Bone marrow (tissue), 2 donors: ENCODE measurements at regions not wholly inside any gene's neighbourhood (a gene's known extent, or its start where the extent isn't known, plus 50 kb on each side); places are given as distances from the start of the nearest gene placed in this dataset.

ENCODE experiments used
- DNase-seq, 2 donors: peaks; one replicate each; lab custom pipeline; 2025; lab: John Stamatoyannopoulos, UW

DNA sequence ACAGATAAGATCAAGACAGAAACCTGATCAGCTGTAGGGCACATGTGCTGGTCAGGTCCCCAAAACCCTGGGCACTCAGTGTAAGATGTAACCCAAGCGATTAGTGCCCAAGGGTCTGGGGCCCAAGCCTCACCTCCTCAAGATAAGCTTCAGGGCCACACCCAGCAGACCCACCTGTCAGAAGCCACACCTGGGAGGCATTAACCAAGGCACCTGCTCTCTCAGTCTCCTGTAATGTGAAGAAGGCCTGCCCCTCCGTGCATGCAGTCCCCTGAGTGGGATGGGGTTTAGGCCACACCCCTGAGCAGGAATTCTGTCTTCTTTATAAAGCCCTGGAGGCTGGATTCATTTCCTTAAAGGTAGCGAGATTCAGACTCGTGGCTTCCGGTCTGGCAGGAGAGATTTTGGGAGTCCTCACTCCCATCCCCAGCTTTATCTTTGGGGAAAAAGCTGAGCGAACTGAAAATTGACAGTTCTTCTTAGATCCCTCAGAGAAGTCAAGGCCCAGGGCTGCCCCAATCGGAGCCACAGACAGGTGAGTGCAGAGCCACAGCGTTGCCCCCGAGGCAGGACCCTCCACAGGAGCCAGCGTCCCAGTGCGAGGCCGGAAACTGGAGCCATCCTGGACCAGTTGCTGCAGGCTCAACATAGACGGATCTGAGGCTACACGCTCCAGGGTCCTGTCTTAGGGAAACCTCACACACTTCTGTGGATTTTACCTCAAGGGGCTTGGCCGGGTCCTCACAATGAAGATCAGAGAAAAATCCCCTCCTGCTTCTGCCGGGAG lies 357.6 kb upstream of the IRX4 start:
- DNase-seq = no peak

DNA sequence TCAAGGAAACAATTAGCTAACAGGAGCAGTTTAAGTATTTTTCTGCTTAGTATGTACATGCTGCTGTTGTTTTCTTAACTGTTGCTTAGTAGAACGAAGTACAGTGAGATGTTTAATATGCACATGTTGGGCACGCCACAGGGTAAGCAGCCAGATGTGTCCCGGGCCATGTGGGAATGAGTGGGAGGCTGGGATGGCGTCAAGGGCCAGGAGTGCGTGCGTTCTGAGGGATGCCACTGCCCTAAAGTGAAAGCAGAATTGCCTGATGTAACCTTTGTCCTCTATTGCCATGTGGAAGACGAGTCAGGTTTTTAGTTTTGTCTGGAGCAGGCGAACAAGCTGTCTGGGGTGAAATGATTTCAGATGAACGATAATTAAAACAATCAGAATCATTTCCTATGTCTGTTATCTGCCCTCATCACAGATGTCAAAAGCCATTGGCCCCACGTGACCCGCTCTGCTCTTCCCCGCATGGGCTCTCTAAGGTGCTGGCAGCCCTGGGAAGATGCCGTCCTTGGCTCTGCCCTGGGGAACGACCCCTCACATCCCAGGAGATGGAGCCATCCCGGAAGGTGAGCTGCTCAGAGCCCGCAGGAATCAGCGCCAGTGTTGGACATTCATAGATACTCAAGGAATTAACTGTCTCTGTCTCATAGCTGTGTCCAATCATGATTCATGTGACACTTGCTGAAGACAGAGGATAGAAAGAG lies 356.6 kb upstream of the IRX4 start:
- DNase-seq = no peak

DNA sequence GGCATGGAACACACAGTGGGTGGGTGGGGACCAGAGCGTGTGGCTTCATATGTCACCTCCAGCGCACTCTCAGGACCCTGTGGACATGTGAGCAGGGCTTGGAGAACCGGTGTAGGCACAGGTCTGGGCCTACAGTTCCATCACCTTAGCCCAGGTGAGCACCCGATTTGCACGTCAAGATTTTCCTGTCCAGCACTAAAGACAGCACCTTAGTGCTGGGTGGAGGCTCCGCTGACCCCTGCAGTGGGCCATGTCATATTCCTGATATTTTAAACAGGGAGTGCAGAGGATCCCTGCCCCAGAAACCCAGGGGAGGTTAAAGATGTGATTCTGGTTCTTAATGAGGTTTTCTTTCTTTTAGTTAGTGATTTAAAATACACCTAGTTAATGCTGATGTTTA lies 356.0 kb upstream of the IRX4 start:
- no peak for DNase-seq

DNA sequence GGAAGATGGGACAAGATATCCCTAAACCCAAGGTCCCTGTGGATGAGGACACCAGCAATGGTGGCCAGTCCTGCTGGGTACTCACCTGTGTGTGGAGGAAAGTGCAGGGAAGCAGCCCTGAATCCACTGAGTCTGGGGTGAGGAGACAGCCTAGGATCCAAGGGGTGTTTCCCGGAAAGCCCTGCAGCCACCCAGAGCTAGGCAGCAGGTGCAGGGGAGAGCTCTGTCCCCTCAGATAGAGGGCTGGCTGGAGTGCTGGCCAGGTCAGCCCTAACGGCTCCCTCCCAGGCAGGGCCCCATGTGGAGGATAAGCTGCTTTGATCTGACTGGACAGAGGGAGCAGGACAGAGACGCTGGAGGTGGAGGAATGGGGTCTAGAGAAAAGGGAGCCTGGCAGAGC lies 344.7 kb upstream of the IRX4 start:
- no peak for DNase-seq

DNA sequence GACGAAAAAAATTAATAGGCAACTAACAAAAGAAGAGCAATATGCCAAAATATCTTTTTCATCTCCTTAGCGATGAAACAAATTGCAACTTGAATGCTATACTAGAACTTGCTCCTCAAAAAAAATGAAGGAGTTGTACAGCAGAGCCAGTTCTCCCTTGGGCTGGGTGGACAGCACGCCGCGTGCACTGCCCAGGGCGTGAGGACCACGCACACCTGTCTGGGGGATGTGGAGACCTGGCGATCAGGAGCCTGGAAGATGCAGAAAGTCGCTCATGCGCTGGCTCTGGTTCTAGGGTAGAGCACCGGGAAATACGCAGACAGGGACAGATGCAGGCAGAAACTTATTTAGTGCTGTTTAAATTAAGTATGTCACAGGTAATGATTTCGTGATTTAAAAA lies 342.0 kb upstream of the IRX4 start:
- no peak for DNase-seq

DNA sequence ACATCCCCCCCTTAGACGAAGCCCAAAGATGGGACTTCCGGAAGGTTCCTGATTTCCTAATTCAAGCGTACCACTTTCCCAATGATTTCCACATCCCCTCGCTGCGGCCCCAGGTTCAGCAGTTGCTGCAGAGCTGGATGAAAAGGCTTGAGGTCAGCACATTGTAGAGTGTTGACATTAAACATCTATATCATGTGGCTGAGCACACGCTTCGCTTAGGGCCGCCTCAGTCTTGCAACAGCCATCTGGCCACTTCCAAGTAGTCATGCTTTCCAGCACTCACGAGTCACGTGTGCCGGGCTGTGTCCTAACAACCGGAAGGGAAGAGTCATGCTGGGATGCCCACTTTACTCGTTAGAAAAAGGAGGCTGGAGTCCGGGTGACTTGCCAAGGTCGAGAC lies 340.6 kb upstream of the IRX4 start:
- no peak for DNase-seq

DNA sequence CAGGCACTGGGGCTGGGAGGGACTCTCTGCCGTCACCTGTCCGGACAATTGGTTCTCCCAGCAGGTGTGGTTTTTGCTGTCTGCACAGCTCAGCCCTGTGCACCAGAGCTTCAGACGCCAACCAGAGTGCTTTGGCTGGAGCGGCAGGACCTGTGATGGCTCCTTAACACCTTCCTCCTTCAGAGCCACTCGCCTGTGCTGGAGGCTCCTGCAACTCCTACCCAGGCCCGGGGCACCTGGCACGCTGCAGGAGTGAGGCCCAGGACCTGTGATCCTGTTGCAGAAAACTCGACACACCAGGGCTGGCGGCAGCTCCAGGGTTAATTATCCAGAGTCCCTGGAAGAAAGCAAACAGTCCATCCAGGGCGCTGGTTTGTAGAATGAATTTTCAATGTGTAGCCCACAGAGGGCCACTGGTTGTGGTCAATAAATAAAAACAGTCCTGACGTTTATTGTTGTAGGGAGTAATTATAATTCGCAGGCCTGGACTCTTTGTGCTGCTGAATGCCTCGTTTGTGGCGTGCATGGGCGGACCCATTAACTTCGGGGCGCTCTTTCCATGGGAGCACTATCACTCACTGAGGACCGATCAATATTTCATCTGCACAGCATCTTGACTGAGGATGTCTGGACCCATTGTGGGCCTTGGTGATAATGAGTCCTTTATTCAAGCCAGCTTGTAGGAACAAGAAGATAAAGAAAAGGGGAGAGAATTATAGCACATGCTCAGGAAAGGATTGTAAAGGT lies 339.7 kb upstream of the IRX4 start:
- DNase-seq = no peak

DNA sequence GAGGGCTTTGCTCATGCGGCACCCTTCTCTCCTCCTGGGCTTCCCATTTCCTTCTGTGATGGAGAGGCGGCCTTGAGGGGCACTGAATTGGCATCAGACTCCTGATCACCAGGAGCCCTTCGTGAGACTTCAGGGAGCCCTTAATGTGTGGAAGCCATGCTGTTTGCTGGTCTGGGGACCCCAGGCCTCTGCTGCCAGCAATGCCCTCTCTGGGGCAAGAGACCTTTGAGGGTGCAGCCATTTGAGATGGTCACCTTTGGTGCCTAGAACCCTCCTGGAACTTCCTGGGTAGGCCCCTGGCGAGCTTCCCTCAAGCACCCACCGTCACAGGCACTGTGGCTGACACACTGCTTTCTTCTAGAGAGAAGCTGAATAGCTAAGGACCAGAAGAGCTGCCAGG lies 338.7 kb upstream of the IRX4 start:
- no peak for DNase-seq

DNA sequence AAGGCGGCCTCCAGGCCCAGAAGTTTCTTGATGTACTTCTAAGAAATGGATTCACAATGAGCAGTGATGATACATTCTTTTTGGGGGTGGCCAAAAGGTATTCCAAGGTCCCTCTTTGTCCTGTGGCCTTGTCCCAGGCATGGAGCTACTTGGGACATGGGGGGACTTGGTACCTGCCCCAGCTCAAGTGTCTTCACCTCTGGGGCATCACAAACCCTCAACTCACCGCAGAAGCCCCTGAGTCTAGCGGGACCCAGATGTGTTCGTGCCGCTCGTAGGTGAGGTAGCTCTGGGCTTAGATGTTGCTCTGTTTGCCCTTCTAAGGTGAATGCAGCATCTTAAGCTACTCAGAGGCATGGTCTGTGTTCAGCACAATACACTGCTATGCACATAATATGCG lies 338.0 kb upstream of the IRX4 start:
- DNase-seq = no peak

DNA sequence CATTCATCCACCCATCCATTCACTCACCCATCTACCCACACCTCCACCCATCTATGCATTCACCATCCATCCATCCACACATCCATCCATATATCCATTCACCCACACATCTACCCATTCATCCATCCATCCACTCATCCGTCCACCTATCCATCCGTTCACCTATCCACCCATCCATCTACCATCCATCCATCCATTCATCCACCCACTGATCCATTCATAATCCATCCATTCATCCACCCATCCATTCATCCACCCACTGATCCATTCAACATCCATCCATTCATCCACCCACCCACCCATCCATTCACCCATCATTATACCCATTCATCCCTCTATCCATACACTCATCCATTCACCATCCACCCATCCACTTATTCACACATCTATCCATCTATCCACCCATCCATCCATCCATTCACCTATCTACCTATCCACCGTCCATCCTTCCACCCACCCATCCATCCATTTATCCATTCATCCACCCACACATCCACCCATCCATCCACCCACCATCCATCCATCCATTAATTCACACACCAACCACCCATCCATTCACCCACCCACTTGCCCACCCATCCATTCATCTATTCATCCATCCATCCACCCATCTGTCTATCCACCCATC lies 336.5 kb upstream of the IRX4 start:
- no peak for DNase-seq

DNA sequence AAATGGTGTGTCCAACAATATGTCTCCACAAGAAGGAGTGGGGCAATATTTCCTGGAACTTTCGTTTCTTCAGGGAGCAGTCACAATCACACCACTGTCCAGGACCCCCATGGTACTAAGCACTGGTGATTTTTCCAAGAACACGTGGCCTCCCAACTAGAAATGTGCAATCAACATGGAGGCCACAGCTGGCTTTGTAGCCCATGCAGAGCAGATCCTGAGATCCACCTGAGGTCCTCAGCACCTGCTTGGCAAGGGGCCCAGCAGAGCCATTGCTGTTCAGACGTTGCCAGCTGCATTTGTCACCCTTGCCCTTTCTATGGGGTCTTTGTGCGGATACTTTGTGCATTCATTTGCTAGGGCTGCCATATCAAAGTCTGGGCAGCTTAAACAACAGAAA lies 334.5 kb upstream of the IRX4 start:
- DNase-seq = no peak

DNA sequence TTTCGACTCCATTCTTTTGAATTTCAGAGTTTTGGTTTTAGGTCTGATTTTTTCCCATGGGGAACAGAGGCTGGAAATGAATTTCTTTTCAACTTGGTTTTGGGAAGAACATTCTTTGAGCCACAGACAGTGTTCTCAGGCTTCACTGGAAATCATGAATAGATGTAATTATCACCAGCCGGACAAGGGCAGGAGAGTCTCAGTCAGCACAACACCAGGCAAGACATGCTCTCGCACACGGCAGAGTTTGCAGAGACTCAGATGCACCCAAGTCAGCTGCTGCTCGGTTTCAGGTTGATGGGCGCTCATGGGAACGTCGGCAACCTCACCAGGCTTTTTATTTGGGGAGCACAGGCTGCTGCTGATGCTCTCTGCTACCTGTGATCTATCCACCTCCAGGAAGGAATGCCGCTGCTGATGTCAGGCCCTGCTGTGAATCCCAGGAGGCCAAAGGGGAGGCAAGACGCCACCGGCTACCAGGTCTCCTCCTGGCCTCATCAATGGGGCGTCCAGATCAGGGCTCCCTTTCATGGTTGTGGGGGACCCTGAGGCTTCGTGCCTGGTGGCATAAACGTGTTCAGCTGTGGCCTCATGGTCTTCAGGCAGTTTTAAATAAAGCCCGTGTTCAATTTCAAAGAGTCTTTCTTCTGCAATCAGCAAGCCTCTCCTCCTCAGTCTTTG lies 332.3 kb upstream of the IRX4 start:
- DNase-seq = no peak

DNA sequence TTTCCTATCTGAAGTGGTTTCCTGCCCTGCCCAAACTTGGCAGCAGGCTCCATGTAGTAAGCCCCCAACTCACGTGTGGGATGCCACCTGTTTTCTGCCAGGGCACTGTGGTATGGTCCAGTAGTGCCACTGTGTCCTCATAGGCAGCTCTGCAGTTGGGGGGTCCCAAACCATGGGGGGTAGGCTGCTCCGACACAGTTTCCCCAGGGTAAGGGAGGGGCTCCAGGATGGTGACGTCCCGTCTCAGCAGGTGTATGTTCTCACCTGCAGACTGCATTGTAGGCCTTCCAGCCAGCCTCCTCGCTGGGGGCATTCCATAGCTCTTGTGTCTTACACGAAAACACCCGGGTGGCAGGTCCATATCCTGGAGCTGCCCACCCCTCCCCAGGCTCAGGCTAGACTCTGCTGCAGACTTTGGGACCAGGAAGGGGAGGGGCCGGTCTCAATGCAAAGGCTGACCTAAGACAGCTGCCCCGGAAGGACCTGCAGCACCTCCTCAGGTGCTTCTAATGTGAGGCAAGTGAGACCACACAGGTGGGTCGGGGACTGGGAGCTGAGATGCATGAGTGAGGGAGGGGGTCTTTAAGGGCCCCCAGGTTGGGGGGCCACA lies 330.5 kb upstream of the IRX4 start:
- DNase-seq = no peak

DNA sequence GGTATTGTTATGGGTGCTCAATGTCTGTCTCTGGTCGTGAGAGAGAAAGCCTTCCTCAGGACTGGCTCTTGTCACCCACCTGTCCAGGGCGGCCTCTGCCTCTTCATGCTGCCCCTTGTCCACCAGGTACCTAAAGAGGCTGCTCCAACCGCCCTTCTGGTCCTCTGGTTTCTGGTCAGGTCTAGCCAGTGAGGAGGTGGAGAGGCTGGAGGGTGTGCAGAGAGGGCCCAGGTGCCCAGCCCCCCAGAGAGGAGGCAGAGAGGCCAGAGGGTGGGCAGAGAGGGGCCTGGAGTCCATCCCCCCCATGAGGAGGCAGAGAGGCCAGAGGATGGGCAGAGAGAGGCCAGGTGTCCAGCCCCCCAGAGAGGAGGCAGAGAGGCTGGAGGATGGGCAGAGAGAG lies 329.8 kb upstream of the IRX4 start:
- DNase-seq = no peak

DNA sequence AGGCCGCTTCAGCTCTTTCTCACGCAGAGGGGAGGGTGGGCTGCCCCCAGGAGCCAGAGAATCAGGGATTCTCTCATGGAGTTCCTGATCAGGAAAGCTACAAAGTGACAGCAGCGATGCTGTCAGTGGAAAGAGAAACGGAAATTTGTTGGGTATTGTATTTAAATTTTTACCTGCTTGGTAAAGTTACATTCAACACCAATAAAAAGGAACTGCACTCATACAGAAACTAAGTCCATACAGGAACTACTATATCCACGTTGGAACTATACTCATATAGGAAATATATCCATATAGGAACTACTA lies 325.5 kb upstream of the IRX4 start:
- DNase-seq = no peak

DNA sequence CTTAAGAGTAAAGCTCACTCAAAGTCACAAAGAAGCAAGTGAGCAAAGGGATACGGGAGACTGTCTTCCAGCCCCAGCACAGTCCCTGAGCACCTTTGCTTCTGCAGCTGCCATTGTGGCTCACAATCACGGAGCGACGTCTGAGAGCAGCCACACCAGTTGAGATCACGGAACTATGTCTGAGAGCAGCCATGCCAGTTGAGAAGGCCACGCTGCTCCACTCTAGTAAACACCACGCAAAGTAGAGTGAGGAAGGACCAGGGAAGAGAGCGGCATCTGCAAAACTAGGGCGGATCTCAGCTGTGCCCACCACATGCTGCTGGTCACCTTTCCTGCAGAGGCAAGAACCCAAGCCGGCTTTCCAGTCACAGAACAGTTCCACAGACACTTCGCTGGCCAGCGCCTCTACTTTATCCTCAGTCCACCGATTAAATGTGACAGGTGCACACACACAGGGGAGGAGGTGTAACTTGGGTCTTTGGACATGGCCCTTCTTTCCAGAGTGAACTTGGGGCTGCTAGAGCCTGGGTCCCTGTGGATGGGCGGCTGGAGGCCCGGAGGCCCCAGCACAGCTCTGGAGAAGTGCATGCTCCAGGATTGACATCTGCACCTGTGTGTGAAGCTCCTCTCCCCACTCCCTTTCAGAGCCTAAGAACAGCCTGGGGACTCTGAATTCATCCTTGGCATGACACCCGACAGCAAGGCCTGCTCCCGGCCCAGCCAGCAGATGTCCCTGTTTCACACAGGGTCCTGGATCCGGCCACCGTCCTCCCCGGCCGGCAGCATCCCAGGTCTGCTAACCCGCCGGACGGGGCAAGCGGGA lies 324.9 kb upstream of the IRX4 start:
- no peak for DNase-seq

DNA sequence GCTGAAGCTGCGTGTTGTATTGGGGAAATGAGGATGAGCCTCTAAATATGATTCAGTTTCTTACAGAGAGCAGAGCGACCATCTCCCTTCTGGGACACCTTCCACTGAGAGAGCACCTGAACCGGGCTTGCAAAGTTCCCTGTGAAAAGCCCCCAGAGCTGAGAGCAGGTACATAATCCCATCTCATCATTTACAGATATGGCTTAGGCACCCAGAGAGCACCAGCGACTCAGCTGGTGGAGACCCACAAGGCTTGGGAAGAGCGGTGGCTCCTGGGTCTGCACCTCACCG lies 324.3 kb upstream of the IRX4 start:
- no peak for DNase-seq

DNA sequence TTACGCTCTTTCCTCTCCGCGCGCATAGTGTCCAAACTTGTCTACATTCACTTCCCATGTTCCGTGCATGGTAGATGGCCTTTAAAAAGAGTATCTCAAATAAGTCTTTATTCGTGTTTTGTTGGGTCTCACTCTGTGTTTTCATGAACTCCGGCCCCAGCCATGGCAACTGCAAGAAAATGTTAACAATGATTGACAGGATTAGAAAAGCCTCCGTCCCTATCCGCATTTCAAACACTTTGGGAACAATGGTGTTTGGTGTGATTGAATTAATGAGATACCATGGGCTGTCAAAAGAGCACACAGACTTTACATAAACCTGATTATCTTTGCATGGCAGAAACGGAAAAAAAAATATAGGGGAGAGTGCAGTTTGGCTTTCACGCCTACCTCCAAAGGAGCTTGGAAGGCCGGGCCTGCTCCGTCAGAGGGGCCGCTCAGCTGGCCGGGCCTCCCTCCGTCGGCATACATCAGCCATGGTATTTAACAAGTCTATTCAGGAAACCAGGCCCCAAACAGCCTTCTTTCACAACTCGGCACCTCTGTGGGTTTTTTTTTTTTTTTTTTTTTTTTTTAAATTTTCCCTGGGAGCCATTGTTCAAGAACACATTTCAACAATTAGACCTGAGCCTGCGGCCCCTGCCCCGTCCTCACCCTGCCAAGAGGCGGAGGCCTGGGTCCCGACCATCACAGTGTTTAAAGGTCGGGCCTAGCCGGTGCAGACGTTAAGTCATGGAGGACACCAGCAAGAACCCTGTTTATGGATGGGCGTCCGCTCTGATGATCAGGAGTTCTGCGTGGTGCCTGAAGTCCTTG lies 323.8 kb upstream of the IRX4 start:
- no peak for DNase-seq

DNA sequence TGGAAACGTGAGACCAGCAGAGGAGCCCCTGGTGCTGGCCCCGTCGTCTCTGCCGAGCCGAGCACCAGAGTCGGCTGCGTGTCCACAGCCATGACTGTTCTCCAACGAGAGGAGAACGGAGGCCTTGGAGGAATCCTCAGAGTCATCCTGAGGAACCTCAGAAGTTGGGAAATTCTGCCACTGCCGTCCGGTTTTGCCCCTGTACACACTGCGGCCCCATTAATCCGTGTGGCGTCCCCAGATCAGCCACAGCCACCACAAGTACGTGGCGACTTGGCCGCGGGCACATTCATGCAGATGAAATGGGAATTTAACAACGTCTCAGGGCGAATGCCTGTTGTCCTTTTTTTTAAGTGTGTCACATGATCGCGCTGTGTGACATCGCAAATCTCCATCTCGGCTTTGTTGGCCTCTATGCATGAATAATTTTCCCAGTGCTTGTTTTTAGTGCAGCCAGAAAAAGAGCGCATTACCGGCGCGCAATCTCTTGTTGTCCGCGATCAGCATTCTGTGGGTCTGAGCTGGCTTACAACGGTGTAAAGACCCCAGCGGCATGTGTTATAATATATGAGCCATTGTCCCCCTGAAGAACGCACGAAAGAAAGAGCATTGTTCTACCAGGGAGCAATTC lies 323.0 kb upstream of the IRX4 start:
- DNase-seq = no peak

DNA sequence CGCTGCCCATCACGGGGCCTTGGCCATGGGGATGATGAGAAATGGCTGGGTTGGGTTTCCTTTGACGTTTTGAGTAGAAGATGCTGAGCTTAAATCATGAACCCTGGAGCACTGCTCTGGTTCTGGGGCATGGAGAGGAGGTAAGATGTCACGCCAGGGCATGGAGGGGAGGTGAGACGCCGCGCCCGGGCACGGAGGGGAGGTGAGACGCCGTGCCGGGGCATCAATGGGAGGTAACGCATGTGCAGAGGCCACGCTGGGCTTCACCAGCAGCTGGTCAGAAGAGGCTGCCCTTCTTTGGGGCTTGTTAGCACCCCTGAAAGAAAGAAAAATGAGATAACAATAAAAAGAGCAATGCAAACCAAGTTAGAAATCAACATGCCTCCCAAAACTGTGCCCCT lies 322.5 kb upstream of the IRX4 start:
- DNase-seq = no peak
